ENCODE measurements at regions not wholly inside any gene's neighbourhood (a gene's known extent, or its start where the extent isn't known, plus 50 kb on each side); places are given as distances from the start of the nearest gene placed in this dataset.

- TF ChIP-seq POLR2A (IDR thresholded peaks at IDR 0.05; ENCODE audit: low read length) (no peak), GATA1 (IDR thresholded peaks at IDR 0.05; ENCODE audit: low read depth, low read length) (no peak)
Measured at GRCh38 chr18:10045296-10045891, 131.6 kb downstream of the VAPA start.

Measured in erythroblast (primary cell).